GM18520 (cell line): ENCODE measurements at regions not wholly inside any gene's neighbourhood (a gene's known extent, or its start where the extent isn't known, plus 50 kb on each side); places are given as distances from the start of the nearest gene placed in this dataset.

Experiments used
- ATAC-seq: cut with Tn5 transposase; IDR thresholded peaks from one replicate; pipeline ENCODE4 v1.9.1; 2021; ENCODE audit not compliant: unreplicated experiment

GRCh38 chr10:21212348-21212747, 313.1 kb downstream of the SKIDA1 start:
- ATAC-seq, result no peak

- ATAC-seq, result no peak
Observed at GRCh38 chr10:21209495-21209894, 312.4 kb upstream of the NEBL start.

- ATAC-seq, result no peak
Observed at GRCh38 chr10:21208666-21209316, 311.7 kb upstream of the NEBL start.

- no peak for ATAC-seq
Observed at GRCh38 chr10:21207852-21208646, 310.9 kb upstream of the NEBL start.

- ATAC-seq, result no peak
Observed at GRCh38 chr10:21205328-21205727, 308.2 kb upstream of the NEBL start.

GRCh38 chr10:21203473-21204107, 306.5 kb upstream of the NEBL start:
- no peak for ATAC-seq

GRCh38 chr10:21202776-21203462, 305.8 kb upstream of the NEBL start:
- no peak for ATAC-seq

GRCh38 chr10:21199501-21199900, 302.4 kb upstream of the NEBL start:
- no peak for ATAC-seq

GRCh38 chr10:21197838-21198237, 300.7 kb upstream of the NEBL start:
- ATAC-seq, result no peak

- no peak for ATAC-seq
Observed at GRCh38 chr10:21196822-21197395, 299.8 kb upstream of the NEBL start.

GRCh38 chr10:21195252-21195651, 298.1 kb upstream of the NEBL start:
- no peak for ATAC-seq

GRCh38 chr10:21194510-21194993, 297.4 kb upstream of the NEBL start:
- ATAC-seq, result no peak

GRCh38 chr10:21193196-21193595, 296.1 kb upstream of the NEBL start:
- ATAC-seq, result no peak

- no peak for ATAC-seq
Observed at GRCh38 chr10:21191512-21191911, 294.4 kb upstream of the NEBL start.

GRCh38 chr10:21184984-21185383, 287.9 kb upstream of the NEBL start:
- ATAC-seq, result no peak

GRCh38 chr10:21184216-21184615, 287.1 kb upstream of the NEBL start:
- ATAC-seq, result no peak

GRCh38 chr10:21183025-21183424, 285.9 kb upstream of the NEBL start:
- no peak for ATAC-seq

GRCh38 chr10:21181451-21181850, 284.3 kb upstream of the NEBL start:
- no peak for ATAC-seq

GRCh38 chr10:21180604-21181003, 283.5 kb upstream of the NEBL start:
- ATAC-seq, result no peak

- ATAC-seq, result no peak
Observed at GRCh38 chr10:21176934-21177480, 279.9 kb upstream of the NEBL start.

GRCh38 chr10:21175797-21176196, 278.7 kb upstream of the NEBL start:
- no peak for ATAC-seq
